ENCODE measurements at regions not wholly inside any gene's neighbourhood (a gene's known extent, or its start where the extent isn't known, plus 50 kb on each side); places are given as distances from the start of the nearest gene placed in this dataset.

- H3K4me1 ChIP-seq (ENCODE audit: low read length), result no peaks in the 10 kb centered on the region
- no peaks in the 10 kb centered on the region for H3K79me2 ChIP-seq (ENCODE audit: low read length)
- H3K27me3 ChIP-seq (ENCODE audit: low read length), result no peaks in the 10 kb centered on the region
- H4K20me1 ChIP-seq (ENCODE audit: insufficient read depth, low read depth, low read length), result no peaks in the 10 kb centered on the region
- no peaks in the 10 kb centered on the region for H3K36me3 ChIP-seq (ENCODE audit: insufficient read depth, low read length)
- H3K9ac ChIP-seq (ENCODE audit: low read length), result no peak overlapping the region
- no peak overlapping the region for H3K4me2 ChIP-seq (ENCODE audit: low read depth, low read length, poor library complexity, severe bottlenecking)
- no peak overlapping the region for H2AFZ ChIP-seq (ENCODE audit: low read length)
- DNase-seq, result peak; percentile 67
- no peaks in the 10 kb centered on the region for H3K9me2 ChIP-seq (replicated peaks; ENCODE audit: insufficient read depth, low read length)
- H3K27ac ChIP-seq (ENCODE audit: low read length), result no peak overlapping the region
- H3K9me3 ChIP-seq (ENCODE audit: low read length), result no peaks in the 10 kb centered on the region
- H3K4me3 ChIP-seq (ENCODE audit: low read length), result no peak overlapping the region
These were observed 477.1 kb downstream of the TOX3 start for GRCh38 chr16:52069866-52070265.

- no peak overlapping the region for H3K4me2 ChIP-seq (ENCODE audit: low read depth, low read length, poor library complexity, severe bottlenecking)
- H3K4me3 ChIP-seq (ENCODE audit: low read length), result no peak overlapping the region
- H4K20me1 ChIP-seq (ENCODE audit: insufficient read depth, low read depth, low read length), result no peaks in the 10 kb centered on the region
- H3K9me3 ChIP-seq (ENCODE audit: low read length), result no peaks in the 10 kb centered on the region
- H3K27ac ChIP-seq (ENCODE audit: low read length), result no peak overlapping the region
- DNase-seq, result peak; percentile 57
- H2AFZ ChIP-seq (ENCODE audit: low read length), result no peak overlapping the region
- H3K79me2 ChIP-seq (ENCODE audit: low read length), result no peaks in the 10 kb centered on the region
- no peaks in the 10 kb centered on the region for H3K9me2 ChIP-seq (replicated peaks; ENCODE audit: insufficient read depth, low read length)
- H3K9ac ChIP-seq (ENCODE audit: low read length), result no peak overlapping the region
- H3K27me3 ChIP-seq (ENCODE audit: low read length), result no peaks in the 10 kb centered on the region
- H3K36me3 ChIP-seq (ENCODE audit: insufficient read depth, low read length), result no peaks in the 10 kb centered on the region
- no peaks in the 10 kb centered on the region for H3K4me1 ChIP-seq (ENCODE audit: low read length)
These were observed 478.4 kb downstream of the TOX3 start for GRCh38 chr16:52068447-52069074.

- H3K9me2 ChIP-seq (replicated peaks; ENCODE audit: insufficient read depth, low read length), result no peaks in the 10 kb centered on the region
- no peak overlapping the region for H3K4me2 ChIP-seq (ENCODE audit: low read depth, low read length, poor library complexity, severe bottlenecking)
- H3K4me1 ChIP-seq (ENCODE audit: low read length), result no peaks in the 10 kb centered on the region
- H2AFZ ChIP-seq (ENCODE audit: low read length), result no peak overlapping the region
- H4K20me1 ChIP-seq (ENCODE audit: insufficient read depth, low read depth, low read length), result no peaks in the 10 kb centered on the region
- H3K9me3 ChIP-seq (ENCODE audit: low read length), result no peaks in the 10 kb centered on the region
- DNase-seq, result no peak
- H3K79me2 ChIP-seq (ENCODE audit: low read length), result no peaks in the 10 kb centered on the region
- H3K27me3 ChIP-seq (ENCODE audit: low read length), result no peaks in the 10 kb centered on the region
- H3K4me3 ChIP-seq (ENCODE audit: low read length), result no peak overlapping the region
- no peak overlapping the region for H3K9ac ChIP-seq (ENCODE audit: low read length)
- H3K36me3 ChIP-seq (ENCODE audit: insufficient read depth, low read length), result no peaks in the 10 kb centered on the region
- no peak overlapping the region for H3K27ac ChIP-seq (ENCODE audit: low read length)
These were observed 480.0 kb downstream of the TOX3 start for GRCh38 chr16:52066962-52067361.

GRCh38 chr16:52056259-52056658, 490.7 kb downstream of the TOX3 start:
- Histone ChIP-seq H3K9ac (ENCODE audit: low read length) (no peak overlapping the region), H3K4me1 (ENCODE audit: low read length) (no peaks in the 10 kb centered on the region), H3K4me3 (ENCODE audit: low read length) (no peak overlapping the region), H3K27me3 (ENCODE audit: low read length) (no peaks in the 10 kb centered on the region), H3K4me2 (ENCODE audit: low read depth, low read length, poor library complexity, severe bottlenecking) (no peak overlapping the region), H3K79me2 (ENCODE audit: low read length) (no peaks in the 10 kb centered on the region), H3K36me3 (ENCODE audit: insufficient read depth, low read length) (no peaks in the 10 kb centered on the region), H2AFZ (ENCODE audit: low read length) (no peak overlapping the region), H3K9me3 (ENCODE audit: low read length) (no peaks in the 10 kb centered on the region), H4K20me1 (ENCODE audit: insufficient read depth, low read depth, low read length) (no peaks in the 10 kb centered on the region), H3K9me2 (replicated peaks; ENCODE audit: insufficient read depth, low read length) (no peaks in the 10 kb centered on the region), H3K27ac (ENCODE audit: low read length) (no peak overlapping the region)
- DNase-seq, result no peak

GRCh38 chr16:52055381-52055780, 491.6 kb downstream of the TOX3 start:
- no peaks in the 10 kb centered on the region for H4K20me1 ChIP-seq (ENCODE audit: insufficient read depth, low read depth, low read length)
- H3K27ac ChIP-seq (ENCODE audit: low read length), result no peak overlapping the region
- no peak overlapping the region for H3K4me3 ChIP-seq (ENCODE audit: low read length)
- DNase-seq, result no peak
- H3K36me3 ChIP-seq (ENCODE audit: insufficient read depth, low read length), result no peaks in the 10 kb centered on the region
- no peaks in the 10 kb centered on the region for H3K9me3 ChIP-seq (ENCODE audit: low read length)
- H3K79me2 ChIP-seq (ENCODE audit: low read length), result no peaks in the 10 kb centered on the region
- no peak overlapping the region for H3K9ac ChIP-seq (ENCODE audit: low read length)
- no peak overlapping the region for H2AFZ ChIP-seq (ENCODE audit: low read length)
- no peaks in the 10 kb centered on the region for H3K9me2 ChIP-seq (replicated peaks; ENCODE audit: insufficient read depth, low read length)
- no peaks in the 10 kb centered on the region for H3K27me3 ChIP-seq (ENCODE audit: low read length)
- no peak overlapping the region for H3K4me2 ChIP-seq (ENCODE audit: low read depth, low read length, poor library complexity, severe bottlenecking)
- H3K4me1 ChIP-seq (ENCODE audit: low read length), result no peaks in the 10 kb centered on the region

- no peaks in the 10 kb centered on the region for H4K20me1 ChIP-seq (ENCODE audit: insufficient read depth, low read depth, low read length)
- H3K9me3 ChIP-seq (ENCODE audit: low read length), result no peaks in the 10 kb centered on the region
- no peaks in the 10 kb centered on the region for H3K79me2 ChIP-seq (ENCODE audit: low read length)
- no peaks in the 10 kb centered on the region for H3K4me1 ChIP-seq (ENCODE audit: low read length)
- no peak overlapping the region for H2AFZ ChIP-seq (ENCODE audit: low read length)
- H3K4me3 ChIP-seq (ENCODE audit: low read length), result no peak overlapping the region
- H3K27me3 ChIP-seq (ENCODE audit: low read length), result no peaks in the 10 kb centered on the region
- no peaks in the 10 kb centered on the region for H3K9me2 ChIP-seq (replicated peaks; ENCODE audit: insufficient read depth, low read length)
- no peak overlapping the region for H3K9ac ChIP-seq (ENCODE audit: low read length)
- no peak overlapping the region for H3K27ac ChIP-seq (ENCODE audit: low read length)
- DNase-seq, result no peak
- no peak overlapping the region for H3K4me2 ChIP-seq (ENCODE audit: low read depth, low read length, poor library complexity, severe bottlenecking)
- no peaks in the 10 kb centered on the region for H3K36me3 ChIP-seq (ENCODE audit: insufficient read depth, low read length)
These were observed 492.6 kb downstream of the TOX3 start for GRCh38 chr16:52054326-52054725.

- H3K9ac ChIP-seq (ENCODE audit: low read length), result no peak overlapping the region
- H3K9me2 ChIP-seq (replicated peaks; ENCODE audit: insufficient read depth, low read length), result no peaks in the 10 kb centered on the region
- H3K79me2 ChIP-seq (ENCODE audit: low read length), result no peaks in the 10 kb centered on the region
- no peaks in the 10 kb centered on the region for H3K9me3 ChIP-seq (ENCODE audit: low read length)
- no peak overlapping the region for H2AFZ ChIP-seq (ENCODE audit: low read length)
- H3K4me1 ChIP-seq (ENCODE audit: low read length), result no peaks in the 10 kb centered on the region
- no peak overlapping the region for H3K27ac ChIP-seq (ENCODE audit: low read length)
- no peak overlapping the region for H3K4me2 ChIP-seq (ENCODE audit: low read depth, low read length, poor library complexity, severe bottlenecking)
- no peak for DNase-seq
- H3K36me3 ChIP-seq (ENCODE audit: insufficient read depth, low read length), result no peaks in the 10 kb centered on the region
- no peaks in the 10 kb centered on the region for H3K27me3 ChIP-seq (ENCODE audit: low read length)
- H3K4me3 ChIP-seq (ENCODE audit: low read length), result no peak overlapping the region
- no peaks in the 10 kb centered on the region for H4K20me1 ChIP-seq (ENCODE audit: insufficient read depth, low read depth, low read length)
These were observed 494.1 kb downstream of the TOX3 start for GRCh38 chr16:52052818-52053217.

- no peak overlapping the region for H3K4me3 ChIP-seq (ENCODE audit: low read length)
- no peak for DNase-seq
- H3K4me2 ChIP-seq (ENCODE audit: low read depth, low read length, poor library complexity, severe bottlenecking), result no peak overlapping the region
- no peaks in the 10 kb centered on the region for H3K9me2 ChIP-seq (replicated peaks; ENCODE audit: insufficient read depth, low read length)
- H3K4me1 ChIP-seq (ENCODE audit: low read length), result no peaks in the 10 kb centered on the region
- no peaks in the 10 kb centered on the region for H3K36me3 ChIP-seq (ENCODE audit: insufficient read depth, low read length)
- no peak overlapping the region for H3K9ac ChIP-seq (ENCODE audit: low read length)
- H3K27me3 ChIP-seq (ENCODE audit: low read length), result no peaks in the 10 kb centered on the region
- H3K27ac ChIP-seq (ENCODE audit: low read length), result no peak overlapping the region
- H3K9me3 ChIP-seq (ENCODE audit: low read length), result no peaks in the 10 kb centered on the region
- H4K20me1 ChIP-seq (ENCODE audit: insufficient read depth, low read depth, low read length), result no peaks in the 10 kb centered on the region
- H3K79me2 ChIP-seq (ENCODE audit: low read length), result no peaks in the 10 kb centered on the region
- no peak overlapping the region for H2AFZ ChIP-seq (ENCODE audit: low read length)
These were observed 495.4 kb downstream of the TOX3 start for GRCh38 chr16:52051414-52052172.

Measured in Karpas-422 (cell line).